ENCODE measurements at regions not wholly inside any gene's neighbourhood (a gene's known extent, or its start where the extent isn't known, plus 50 kb on each side); places are given as distances from the start of the nearest gene placed in this dataset.

GRCh38 chr2:15779381-15780041, 160.8 kb upstream of the MYCN start:
- DNase-seq (ENCODE audit: low read depth in 2 of 2) = no peak

- DNase-seq (ENCODE audit: low read depth in 2 of 2) = no peak
Measured at GRCh38 chr2:15780234-15780633, 160.1 kb upstream of the MYCN start.

GRCh38 chr2:15780912-15781574, 159.3 kb upstream of the MYCN start:
- DNase-seq (ENCODE audit: low read depth in 2 of 2) = no peak

- no peak for DNase-seq (ENCODE audit: low read depth in 2 of 2)
Measured at GRCh38 chr2:15782009-15782751, 158.2 kb upstream of the MYCN start.

GRCh38 chr2:15782769-15783294, 157.5 kb upstream of the MYCN start:
- DNase-seq (ENCODE audit: low read depth in 2 of 2) = no peak

- DNase-seq (ENCODE audit: low read depth in 2 of 2) = no peak
Measured at GRCh38 chr2:15783489-15783888, 156.9 kb upstream of the MYCN start.

- no peak for DNase-seq (ENCODE audit: low read depth in 2 of 2)
Measured at GRCh38 chr2:15784106-15784885, 156.1 kb upstream of the MYCN start.

- DNase-seq (ENCODE audit: low read depth in 2 of 2) = no peak
Measured at GRCh38 chr2:15784886-15785801, 155.2 kb upstream of the MYCN start.

GRCh38 chr2:15786003-15786654, 154.2 kb upstream of the MYCN start:
- no peak for DNase-seq (ENCODE audit: low read depth in 2 of 2)

GRCh38 chr2:15786901-15787300, 153.4 kb upstream of the MYCN start:
- no peak for DNase-seq (ENCODE audit: low read depth in 2 of 2)

- no peak for DNase-seq (ENCODE audit: low read depth in 2 of 2)
Measured at GRCh38 chr2:15787535-15788454, 152.6 kb upstream of the MYCN start.

GRCh38 chr2:15788455-15788829, 151.9 kb upstream of the MYCN start:
- no peak for DNase-seq (ENCODE audit: low read depth in 2 of 2)

- DNase-seq (ENCODE audit: low read depth in 2 of 2) = no peak
Measured at GRCh38 chr2:15788830-15789229, 151.5 kb upstream of the MYCN start.

- DNase-seq (ENCODE audit: low read depth in 2 of 2) = no peak
Measured at GRCh38 chr2:15789381-15790062, 150.8 kb upstream of the MYCN start.

GRCh38 chr2:15790326-15790725, 150.0 kb upstream of the MYCN start:
- no peak for DNase-seq (ENCODE audit: low read depth in 2 of 2)

GRCh38 chr2:15790838-15791237, 149.5 kb upstream of the MYCN start:
- DNase-seq (ENCODE audit: low read depth in 2 of 2) = no peak

- no peak for DNase-seq (ENCODE audit: low read depth in 2 of 2)
Measured at GRCh38 chr2:15791294-15791693, 149.1 kb upstream of the MYCN start.

GRCh38 chr2:15792331-15792730, 148.0 kb upstream of the MYCN start:
- DNase-seq (ENCODE audit: low read depth in 2 of 2) = no peak
